Mesenchymal stem cell (in vitro differentiated cells and primary cell): ENCODE measurements at regions not wholly inside any gene's neighbourhood (a gene's known extent, or its start where the extent isn't known, plus 50 kb on each side); places are given as distances from the start of the nearest gene placed in this dataset.

Experiments used
- DNase-seq: peaks from one replicate; pipeline ENCODE4 v3.0.0-alpha.2; 2013
- H2AFZ ChIP-seq: one replicate; pipeline ENCODE4 v1.6.1; 2013; ENCODE audit warnings: low read depth, mild to moderate bottlenecking, control low read depth, inconsistent platforms, low read length, moderate library complexity
- H2AK5ac ChIP-seq: 2 replicates; pipeline ENCODE4 v1.6.1; 2013; ENCODE audit warnings: low read length, moderate library complexity, mild to moderate bottlenecking, inconsistent platforms; ENCODE audit not compliant: severe bottlenecking
- H2BK120ac ChIP-seq: one replicate; pipeline ENCODE4 v1.6.1; 2013; ENCODE audit warnings: low read depth, mild to moderate bottlenecking, inconsistent platforms, low read length, moderate library complexity
- H2BK12ac ChIP-seq, 2 experiments: one replicate each; pipeline ENCODE4 v1.6.1; 2013; ENCODE audit warnings: inconsistent platforms in 2 of 2, low read length in 2 of 2, mild to moderate bottlenecking in 2 of 2, moderate library complexity in 2 of 2, control low read depth in 1 of 2
- H2BK15ac ChIP-seq: one replicate; pipeline ENCODE4 v1.6.1; 2013; ENCODE audit warnings: mild to moderate bottlenecking, low read depth, inconsistent platforms; ENCODE audit not compliant: poor library complexity, severe bottlenecking
- H2BK5ac ChIP-seq: 2 replicates; pipeline ENCODE4 v1.6.1; 2013; ENCODE audit warnings: low read depth, mild to moderate bottlenecking, low read length, control low read depth, inconsistent platforms; ENCODE audit not compliant: poor library complexity, severe bottlenecking
- H3K14ac ChIP-seq, 2 experiments: one replicate each; pipeline ENCODE4 v1.6.1; 2013; ENCODE audit warnings: inconsistent platforms in 2 of 2, low read length in 2 of 2, control low read depth in 1 of 2, mild to moderate bottlenecking in 1 of 2, moderate library complexity in 1 of 2
- H3K18ac ChIP-seq, 2 experiments: one replicate each; pipeline ENCODE4 v1.6.1; 2013; ENCODE audit warnings: inconsistent platforms in 2 of 2, low read length in 2 of 2, control low read depth in 1 of 2, low read depth in 1 of 2, mild to moderate bottlenecking in 1 of 2
- H3K23ac ChIP-seq, 2 experiments: one replicate each; pipeline ENCODE4 v1.6.1; 2013; ENCODE audit warnings: inconsistent platforms in 2 of 2, low read length in 2 of 2, mild to moderate bottlenecking in 2 of 2, moderate library complexity in 2 of 2, control low read depth in 1 of 2
- H3K27ac ChIP-seq: 2 replicates; pipeline ENCODE4 v1.5.1; 2013; ENCODE audit warnings: mild to moderate bottlenecking, moderate library complexity, low read length, control low read depth, inconsistent platforms; ENCODE audit not compliant: poor library complexity, severe bottlenecking
- H3K27me3 ChIP-seq, 2 experiments: 2 replicates each; pipeline versions ENCODE4 v1.6.1 to v1.7.0; 2013; ENCODE audit warnings: low read length in 2 of 2, mild to moderate bottlenecking in 2 of 2, moderate library complexity in 2 of 2, control low read depth in 1 of 2, inconsistent platforms in 1 of 2; ENCODE audit not compliant: control insufficient read depth in 1 of 2, insufficient read depth in 1 of 2
- H3K36me3 ChIP-seq, 2 experiments: 2 replicates each; pipeline versions ENCODE4 v1.6.1 to v1.7.0; 2013; ENCODE audit warnings: low read length in 2 of 2, control low read depth in 1 of 2, inconsistent platforms in 1 of 2, low read depth in 1 of 2, mild to moderate bottlenecking in 1 of 2; ENCODE audit not compliant: insufficient read depth in 2 of 2, control insufficient read depth in 1 of 2
- H3K4ac ChIP-seq, 2 experiments: one replicate each; pipeline ENCODE4 v1.6.1; 2013; ENCODE audit warnings: inconsistent platforms in 2 of 2, low read length in 2 of 2, mild to moderate bottlenecking in 2 of 2, moderate library complexity in 2 of 2, control low read depth in 1 of 2, low read depth in 1 of 2
- H3K4me1 ChIP-seq: 2 replicates; pipeline ENCODE4 v1.6.1; 2013; ENCODE audit warnings: low read depth, low read length, control low read depth; ENCODE audit not compliant: control insufficient read depth, insufficient read depth
- H3K4me2 ChIP-seq: 2 replicates; pipeline ENCODE4 v1.6.1; 2013; ENCODE audit warnings: low read length, mild to moderate bottlenecking, inconsistent platforms; ENCODE audit not compliant: poor library complexity, severe bottlenecking
- H3K4me3 ChIP-seq, 2 experiments: 2 replicates each; pipeline versions ENCODE4 v1.5.1 to v1.7.0; 2013; ENCODE audit warnings: low read length in 2 of 2, mild to moderate bottlenecking in 2 of 2, control low read depth in 1 of 2, low read depth in 1 of 2; ENCODE audit not compliant: insufficient read depth in 1 of 2
- H3K79me1 ChIP-seq: replicated peaks from 2 replicates; pipeline ENCODE4 v1.6.1; 2013; ENCODE audit warnings: mild to moderate bottlenecking, control low read depth, low read length, inconsistent platforms; ENCODE audit not compliant: poor library complexity, severe bottlenecking
- H3K9ac ChIP-seq: 2 replicates; pipeline ENCODE4 v1.7.0; 2013; ENCODE audit warnings: mild to moderate bottlenecking, low read length, moderate library complexity
- H3K9me3 ChIP-seq: 2 replicates; pipeline ENCODE4 v1.7.0; 2013; ENCODE audit warnings: mild to moderate bottlenecking, low read length; ENCODE audit not compliant: control insufficient read depth
- H4K8ac ChIP-seq: one replicate; pipeline ENCODE4 v1.6.1; 2013; ENCODE audit warnings: inconsistent platforms, mild to moderate bottlenecking, low read length, moderate library complexity
- H4K91ac ChIP-seq: one replicate; pipeline ENCODE4 v1.6.1; 2013; ENCODE audit warnings: mild to moderate bottlenecking, low read length, inconsistent platforms
- WGBS: methylation state at CpG from one replicate; pipeline ENCODE4 v1.1.7; 2013; ENCODE audit warnings: mixed read lengths; 5-methylcytosine and 5-hydroxymethylcytosine counted together

DNA sequence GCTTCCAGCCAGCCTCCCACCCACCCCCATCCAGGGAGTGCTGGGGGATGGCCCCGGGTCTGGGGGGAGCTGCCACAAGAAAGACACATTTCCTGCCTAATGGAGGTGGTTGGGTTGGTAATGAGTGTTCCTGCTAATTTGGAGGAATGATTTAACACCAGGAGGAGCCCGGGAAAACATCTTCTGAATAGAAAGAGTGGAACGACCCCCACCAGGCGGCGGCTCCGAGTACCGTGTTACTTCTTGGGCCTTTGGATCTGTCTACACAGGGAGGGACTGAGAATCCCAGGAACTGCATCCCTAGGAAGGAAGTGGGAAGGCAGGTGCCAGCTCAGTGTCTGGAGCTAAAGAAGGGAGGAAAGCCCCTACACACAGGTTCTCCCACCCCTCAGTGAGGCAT is 64.6 kb downstream of the TSPAN17 start:
- no peak overlapping the region for H2BK120ac ChIP-seq
- no peaks in the 10 kb centered on the region for H3K4me1 ChIP-seq
- no peak overlapping the region for H2BK15ac ChIP-seq
- DNase-seq = no peak
- H4K91ac ChIP-seq = no peak overlapping the region
- no peak overlapping the region for H2BK12ac ChIP-seq
- no peak overlapping the region for H3K23ac ChIP-seq
- no peak overlapping the region for H2AK5ac ChIP-seq
- H3K4me3 ChIP-seq = no peak overlapping the region
- no peak overlapping the region for H3K14ac ChIP-seq
- no peak overlapping the region for H3K9ac ChIP-seq
- H3K27ac ChIP-seq = no peak overlapping the region
- no peak overlapping the region for H3K18ac ChIP-seq
- H4K8ac ChIP-seq = no peak overlapping the region
- no peaks in the 10 kb centered on the region for H3K36me3 ChIP-seq
- no peak overlapping the region for H3K4ac ChIP-seq
- H3K27me3 ChIP-seq = peaks cover 63 to 72% of the 10 kb centered on the region in 2 experiments
- H2BK5ac ChIP-seq = no peak overlapping the region
- peaks cover 17% of the 10 kb centered on the region for H3K9me3 ChIP-seq
- H3K79me1 ChIP-seq = no peaks in the 10 kb centered on the region
- no peak overlapping the region for H3K4me2 ChIP-seq
- H2AFZ ChIP-seq = no peak overlapping the region
- WGBS = 11% methylated on average over 7 of the region's 7 CpGs

GRCh38 chr5:176712546-176713304 is 65.4 kb downstream of the TSPAN17 start:
- Histone ChIP-seq H3K4me1 (no peaks in the 10 kb centered on the region), H3K23ac (no peak overlapping the region), H3K36me3 (no peaks in the 10 kb centered on the region), H2BK120ac (no peak overlapping the region), H3K27ac (no peak overlapping the region), H3K18ac (no peak overlapping the region), H2BK12ac (no peak overlapping the region), H3K4me2 (no peak overlapping the region), H4K91ac (no peak overlapping the region), H3K4me3 (no peak overlapping the region), H2AK5ac (no peak overlapping the region), H2BK15ac (no peak overlapping the region), H3K79me1 (no peaks in the 10 kb centered on the region), H3K9ac (no peak overlapping the region), H4K8ac (no peak overlapping the region), H3K4ac (no peak overlapping the region), H3K14ac (no peak overlapping the region), H3K27me3 (peaks cover 65 to 70% of the 10 kb centered on the region in 2 experiments), H2BK5ac (no peak overlapping the region), H2AFZ (no peak overlapping the region), H3K9me3 (peaks cover 17% of the 10 kb centered on the region)
- WGBS = 48% methylated on average over 16 of the region's 17 CpGs
- DNase-seq = no peak

GRCh38 chr5:176713409-176713808 is 66.1 kb downstream of the TSPAN17 start:
- no peak overlapping the region for H2AK5ac ChIP-seq
- H3K18ac ChIP-seq = no peak overlapping the region
- H2BK12ac ChIP-seq = no peak overlapping the region
- no peak overlapping the region for H2BK5ac ChIP-seq
- H3K79me1 ChIP-seq = no peaks in the 10 kb centered on the region
- no peak overlapping the region for H2BK15ac ChIP-seq
- no peaks in the 10 kb centered on the region for H3K4me1 ChIP-seq
- no peak overlapping the region for H3K27ac ChIP-seq
- no peak for DNase-seq
- no peak overlapping the region for H2AFZ ChIP-seq
- 61% methylated on average over 4 of the region's 6 CpGs for WGBS
- H3K9me3 ChIP-seq = peaks cover 17% of the 10 kb centered on the region
- no peak overlapping the region for H2BK120ac ChIP-seq
- no peak overlapping the region for H3K14ac ChIP-seq
- H3K36me3 ChIP-seq = no peaks in the 10 kb centered on the region
- no peak overlapping the region for H4K91ac ChIP-seq
- H3K23ac ChIP-seq = no peak overlapping the region
- no peak overlapping the region for H3K4ac ChIP-seq
- no peak overlapping the region for H4K8ac ChIP-seq
- peaks cover 67 to 70% of the 10 kb centered on the region in 2 experiments for H3K27me3 ChIP-seq
- H3K4me3 ChIP-seq = no peak overlapping the region
- H3K4me2 ChIP-seq = no peak overlapping the region
- no peak overlapping the region for H3K9ac ChIP-seq

DNA sequence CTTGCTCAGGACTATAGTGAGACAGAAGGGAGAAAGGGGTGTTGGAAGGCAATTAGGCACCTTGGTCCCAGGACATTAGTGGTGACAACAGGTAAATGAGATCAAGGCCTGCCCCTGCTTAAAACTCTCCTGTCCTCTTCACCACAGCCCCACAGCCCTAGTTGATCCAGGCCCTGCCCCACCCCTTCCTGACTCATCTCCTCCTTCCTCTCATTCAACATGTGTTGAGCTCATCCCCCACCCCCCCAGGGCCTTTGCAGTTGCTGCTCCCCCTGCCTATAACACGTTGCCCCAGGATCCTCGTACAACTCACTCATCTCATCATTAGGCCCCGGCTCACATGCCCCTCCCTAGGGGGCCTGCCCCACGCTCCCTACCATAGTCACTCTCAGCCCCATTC is 66.8 kb downstream of the TSPAN17 start:
- Histone ChIP-seq H3K9me3 (peaks cover 17% of the 10 kb centered on the region), H3K79me1 (no peaks in the 10 kb centered on the region), H4K91ac (no peak overlapping the region), H2BK120ac (no peak overlapping the region), H3K4ac (no peak overlapping the region), H3K4me1 (no peaks in the 10 kb centered on the region), H4K8ac (no peak overlapping the region), H3K18ac (no peak overlapping the region), H2AK5ac (no peak overlapping the region), H3K27ac (no peak overlapping the region), H3K14ac (no peak overlapping the region), H2AFZ (no peak overlapping the region), H3K4me3 (no peak overlapping the region), H3K36me3 (no peaks in the 10 kb centered on the region), H2BK12ac (no peak overlapping the region), H3K27me3 (peaks cover 63 to 70% of the 10 kb centered on the region in 2 experiments), H3K23ac (no peak overlapping the region), H2BK5ac (no peak overlapping the region), H3K9ac (no peak overlapping the region), H3K4me2 (no peak overlapping the region), H2BK15ac (no peak overlapping the region)
- WGBS = 64% methylated on average over 4 of the region's 4 CpGs
- no peak for DNase-seq
